ENCODE measurements at regions not wholly inside any gene's neighbourhood (a gene's known extent, or its start where the extent isn't known, plus 50 kb on each side); places are given as distances from the start of the nearest gene placed in this dataset.

DNA sequence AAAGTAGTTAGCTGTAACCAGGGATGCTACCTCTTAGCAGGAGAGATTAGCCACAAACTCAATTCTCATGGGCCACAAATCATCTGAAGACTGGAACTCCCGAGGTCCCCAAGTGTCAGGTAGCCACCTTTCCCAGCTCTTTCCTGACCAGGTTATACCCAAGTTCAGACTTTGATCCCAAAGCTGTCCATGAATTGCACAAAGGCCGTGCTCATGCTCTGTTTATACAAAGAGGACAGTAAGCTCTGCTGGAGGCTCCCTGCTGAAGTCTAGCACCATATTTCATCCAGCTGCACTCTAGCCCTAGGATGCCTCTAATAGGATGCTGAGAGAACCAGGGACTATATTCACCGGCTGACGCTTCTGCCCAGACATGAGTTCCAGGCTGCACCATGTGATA, 271.0 kb upstream of the ADAMTSL1 start:
- in situ Hi-C loops (cut with HindIII; ENCODE audit: low sequenced_read_pairs): no loop called here

DNA sequence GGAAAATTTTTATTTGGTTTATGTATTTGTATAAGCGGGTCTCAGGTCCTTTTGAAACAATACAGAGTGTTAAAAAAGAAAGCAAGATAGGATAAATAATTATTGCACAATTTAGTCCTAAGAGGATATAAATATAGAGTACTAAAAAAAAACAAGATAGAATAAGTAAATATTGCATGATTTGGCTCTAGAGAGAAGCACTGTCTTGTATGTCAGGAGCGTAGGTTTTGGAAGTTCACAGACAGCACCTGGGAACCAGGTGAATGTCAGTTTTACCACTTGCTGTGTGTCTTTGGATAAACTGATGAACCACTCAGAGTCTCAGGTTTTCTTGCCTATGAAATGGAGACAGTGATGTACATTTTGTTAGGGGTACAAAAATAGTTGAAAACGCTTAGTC, 266.2 kb upstream of the ADAMTSL1 start:
- in situ Hi-C loops (cut with HindIII; ENCODE audit: low sequenced_read_pairs): no loop called here

DNA sequence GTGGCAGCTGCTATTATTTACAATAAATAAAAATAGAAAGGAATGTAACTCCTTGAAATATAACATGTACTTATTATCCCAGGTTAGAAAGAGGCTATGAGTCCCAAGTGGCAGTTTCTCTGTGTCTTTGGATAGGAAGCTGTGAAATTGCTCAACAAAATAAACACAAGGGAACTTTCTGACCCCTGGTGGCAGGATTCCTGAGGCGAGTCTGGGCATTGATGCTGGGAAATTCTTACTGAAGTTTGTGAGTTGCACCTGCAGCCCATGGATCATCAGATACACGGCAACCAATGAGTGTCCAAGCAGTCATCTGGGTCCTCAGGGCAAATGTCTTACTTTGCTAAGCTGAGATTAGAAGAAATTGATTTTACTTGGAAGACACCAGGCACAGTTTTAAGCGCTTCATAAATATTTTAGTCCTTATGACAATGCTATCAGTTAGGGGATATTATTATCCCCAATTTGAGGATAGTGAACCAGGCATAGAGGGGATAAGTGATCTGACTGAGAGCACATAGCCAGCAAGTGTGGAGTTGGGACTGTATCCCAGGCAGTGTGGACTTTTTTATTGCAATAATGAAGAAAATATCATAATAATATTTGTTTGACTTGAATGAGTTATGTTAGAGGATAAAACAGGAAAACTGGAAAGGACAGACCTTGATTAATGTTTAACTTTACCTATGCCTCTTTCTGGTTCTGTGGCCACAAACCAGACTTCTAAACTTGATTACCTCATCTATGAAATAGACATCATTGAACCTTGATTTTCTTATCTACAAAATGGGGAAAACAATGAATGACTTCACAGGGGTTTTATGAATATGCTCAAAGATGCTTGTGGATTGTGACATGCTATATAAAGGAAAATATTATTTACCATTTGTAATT, 265.5 kb upstream of the ADAMTSL1 start:
- in situ Hi-C loops (cut with HindIII; ENCODE audit: low sequenced_read_pairs): no loop called here

DNA sequence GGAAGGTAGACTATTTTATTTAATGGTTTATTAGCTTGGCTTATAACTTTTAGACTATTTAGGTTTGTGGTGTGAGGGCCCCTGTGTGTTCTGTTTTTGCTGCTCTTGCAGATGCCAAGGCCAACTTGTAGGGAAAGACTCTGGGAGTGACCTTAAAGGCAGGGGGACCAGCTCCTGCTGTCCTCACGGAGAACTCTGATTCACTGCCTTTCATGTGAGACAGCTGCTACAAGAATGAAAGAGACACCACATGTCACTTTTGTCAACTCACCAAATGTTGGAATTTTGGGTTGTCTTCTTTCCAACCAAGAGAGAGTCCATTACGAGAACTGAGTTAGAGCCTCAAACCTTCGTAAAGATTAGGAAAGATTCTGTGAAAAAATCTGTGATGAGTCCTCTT, 258.3 kb upstream of the ADAMTSL1 start:
- in situ Hi-C loops (cut with HindIII; ENCODE audit: low sequenced_read_pairs): no loop called here

DNA sequence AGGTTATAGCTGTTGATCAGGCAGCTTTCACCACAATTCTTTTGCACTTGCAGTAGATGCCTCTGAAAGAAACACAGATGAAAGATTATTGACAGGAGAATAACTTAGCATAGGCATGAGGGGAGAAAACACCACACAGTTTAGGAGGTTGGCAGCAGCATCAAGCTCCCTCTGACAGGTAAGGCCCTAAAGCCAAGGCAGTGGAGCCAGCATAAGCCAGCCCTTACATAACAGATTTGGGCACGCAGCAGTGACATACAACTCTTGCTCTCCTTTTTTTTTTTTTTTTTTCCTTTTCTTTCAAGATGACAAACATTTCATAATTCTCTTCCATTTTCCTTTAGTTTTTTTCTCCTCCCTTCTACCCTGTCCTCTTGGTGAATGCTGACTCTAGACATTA, 257.6 kb upstream of the ADAMTSL1 start:
- in situ Hi-C loops (cut with HindIII; ENCODE audit: low sequenced_read_pairs): no loop called here

DNA sequence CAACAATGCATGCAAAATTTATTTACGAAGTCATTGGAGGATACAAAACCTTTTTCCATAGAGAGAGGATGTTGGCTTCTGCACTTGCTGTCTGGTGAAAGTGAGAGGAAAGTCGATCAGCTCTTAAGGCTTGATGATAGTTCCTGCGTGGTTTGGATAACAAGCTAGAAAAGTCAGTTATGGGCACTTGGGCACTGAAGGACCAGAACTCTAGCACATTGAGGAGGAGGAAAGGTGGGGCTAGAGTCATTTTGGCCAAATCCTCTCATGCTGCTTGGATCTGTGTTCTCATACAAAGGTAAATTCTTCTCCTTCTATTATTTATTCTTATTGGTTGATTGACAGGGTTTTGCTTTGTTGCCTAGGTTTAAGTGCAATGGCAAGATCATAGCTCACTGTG, 245.9 kb upstream of the ADAMTSL1 start:
- in situ Hi-C loops (cut with HindIII; ENCODE audit: low sequenced_read_pairs): no loop called here

DNA sequence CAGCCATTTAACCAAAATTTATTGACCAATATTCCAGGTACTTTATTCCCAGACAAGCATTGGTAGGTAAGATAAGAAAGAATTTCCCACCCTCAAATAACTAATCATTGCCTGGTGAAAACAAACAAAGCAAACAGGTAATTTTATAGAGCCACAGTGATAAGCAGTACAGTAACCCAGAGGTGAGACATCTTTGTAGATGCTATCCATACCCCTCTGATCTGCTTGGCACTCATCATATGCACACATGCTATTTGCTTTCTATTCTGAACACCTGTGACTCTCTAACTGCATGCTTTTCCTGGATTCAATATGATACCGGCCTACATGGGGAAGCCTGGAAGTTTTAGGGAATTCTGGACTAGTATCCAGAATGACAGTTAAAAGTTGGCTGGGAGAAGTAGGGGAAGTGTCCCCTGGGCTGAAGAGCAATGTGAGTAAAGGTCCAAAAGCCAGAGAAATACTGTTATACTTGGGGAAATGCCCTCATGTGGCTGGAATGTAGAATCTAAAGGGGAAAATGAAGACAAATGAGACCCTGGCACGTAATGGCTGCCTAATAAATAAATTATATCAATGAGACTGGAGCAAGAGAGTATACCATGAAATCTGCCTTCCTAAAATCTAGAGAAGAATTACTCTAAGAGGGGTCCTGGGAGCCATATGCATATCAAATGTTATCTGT, 243.8 kb upstream of the ADAMTSL1 start:
- in situ Hi-C loops (cut with HindIII; ENCODE audit: low sequenced_read_pairs): no loop called here

DNA sequence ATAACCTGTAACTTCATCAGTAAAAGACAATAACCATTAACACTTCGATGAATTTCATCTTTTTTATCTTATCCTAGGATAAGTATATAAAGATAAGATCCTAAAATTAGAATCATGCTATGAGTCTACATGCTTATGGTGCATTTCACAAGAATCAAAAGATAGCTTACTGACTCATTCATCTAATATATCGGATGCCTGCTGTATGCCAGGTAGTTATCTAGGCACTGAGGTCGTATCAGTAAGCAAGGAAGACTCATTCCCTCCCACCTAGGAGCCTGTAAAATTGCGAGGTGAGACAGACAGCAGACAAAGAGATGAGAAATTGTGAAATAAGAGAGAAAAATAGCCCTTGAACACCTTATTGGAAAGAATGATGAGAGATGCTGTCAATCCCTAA, 240.6 kb upstream of the ADAMTSL1 start:
- in situ Hi-C loops (cut with HindIII; ENCODE audit: low sequenced_read_pairs): no loop called here

DNA sequence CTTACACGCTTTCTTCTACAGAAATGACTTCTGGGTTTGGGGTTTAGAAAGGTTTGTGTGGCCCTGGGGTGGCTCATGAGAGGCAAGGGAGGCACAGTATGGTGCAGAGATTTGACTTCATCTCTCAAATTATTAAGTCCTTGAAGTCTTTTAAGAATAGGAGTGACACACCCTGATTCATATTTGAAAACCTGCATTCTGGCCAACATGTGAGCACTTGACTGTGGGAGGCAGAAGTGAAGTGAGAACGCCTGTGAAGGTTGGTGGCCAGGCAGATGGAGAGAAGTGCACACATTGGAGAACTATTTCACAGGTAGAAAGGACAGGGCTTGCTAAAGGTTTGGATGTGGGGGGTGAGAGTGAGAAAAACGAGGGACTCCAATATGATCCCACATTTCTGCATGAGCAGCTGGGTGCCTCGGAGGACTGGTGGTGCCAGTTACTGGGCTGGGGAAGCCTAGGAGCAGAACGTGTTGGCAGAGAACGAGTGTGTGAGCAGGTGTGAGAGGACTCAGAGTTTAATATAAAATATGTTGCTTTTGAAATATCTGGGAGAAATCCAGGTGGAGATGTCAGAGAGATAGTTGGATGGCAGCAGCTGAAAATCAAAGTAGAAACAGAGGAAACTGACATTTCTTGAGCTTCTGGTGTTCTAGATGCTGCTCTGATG, 240.0 kb upstream of the ADAMTSL1 start:
- in situ Hi-C loops (cut with HindIII; ENCODE audit: low sequenced_read_pairs): no loop called here

DNA sequence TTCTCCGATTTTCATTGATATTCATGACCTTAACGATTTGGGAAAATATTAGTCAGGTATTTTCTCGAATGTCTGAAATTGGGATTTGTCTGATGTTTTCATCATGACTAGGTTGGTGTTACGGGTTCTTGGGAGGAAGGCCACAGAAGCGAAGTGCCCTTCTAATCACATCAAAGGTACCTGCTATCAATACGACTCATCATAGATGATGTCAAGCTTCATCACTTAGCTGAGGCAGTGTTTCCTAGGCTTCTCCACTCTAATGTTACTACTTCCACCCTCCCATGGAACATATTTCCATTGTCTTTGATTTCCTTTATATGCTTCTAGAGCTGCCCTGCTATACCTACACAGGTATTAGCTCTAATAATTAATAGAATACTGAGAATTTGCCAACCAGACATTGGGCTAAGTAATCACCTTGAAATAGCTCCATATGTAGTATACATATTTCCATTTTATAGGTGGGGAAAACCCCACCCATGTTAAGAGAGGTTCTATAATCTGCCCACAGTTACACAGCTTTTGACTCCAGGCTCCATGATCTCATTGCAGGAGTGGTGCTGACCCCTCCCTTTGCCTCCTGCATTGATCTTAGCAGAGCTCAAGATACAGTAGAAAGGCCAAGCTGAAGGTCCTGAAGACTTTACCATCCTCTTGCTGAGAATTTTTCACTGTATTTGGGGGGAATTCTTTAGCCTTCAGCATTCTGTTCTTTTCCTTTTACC, 238.6 kb upstream of the ADAMTSL1 start:
- in situ Hi-C loops (cut with HindIII; ENCODE audit: low sequenced_read_pairs): no loop called here

DNA sequence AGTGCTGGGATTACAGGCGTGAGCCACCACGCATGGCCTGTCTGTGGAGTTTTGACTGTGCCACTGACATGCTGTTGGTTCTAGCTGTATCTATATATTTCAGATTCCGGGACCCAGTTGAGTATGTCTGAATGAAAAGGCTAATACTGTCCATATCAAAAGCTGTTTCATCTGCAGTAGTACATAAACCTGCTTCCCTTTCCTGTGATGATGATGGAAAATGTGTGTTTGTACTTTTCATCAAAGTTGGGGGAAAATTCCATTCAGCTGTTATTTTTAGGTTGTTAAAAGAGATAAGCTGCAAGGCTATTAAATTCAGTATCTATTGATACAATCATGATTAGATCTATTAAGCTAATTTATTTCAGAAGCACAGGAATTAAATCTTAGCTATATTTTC, 237.6 kb upstream of the ADAMTSL1 start:
- in situ Hi-C loops (cut with HindIII; ENCODE audit: low sequenced_read_pairs): no loop called here

DNA sequence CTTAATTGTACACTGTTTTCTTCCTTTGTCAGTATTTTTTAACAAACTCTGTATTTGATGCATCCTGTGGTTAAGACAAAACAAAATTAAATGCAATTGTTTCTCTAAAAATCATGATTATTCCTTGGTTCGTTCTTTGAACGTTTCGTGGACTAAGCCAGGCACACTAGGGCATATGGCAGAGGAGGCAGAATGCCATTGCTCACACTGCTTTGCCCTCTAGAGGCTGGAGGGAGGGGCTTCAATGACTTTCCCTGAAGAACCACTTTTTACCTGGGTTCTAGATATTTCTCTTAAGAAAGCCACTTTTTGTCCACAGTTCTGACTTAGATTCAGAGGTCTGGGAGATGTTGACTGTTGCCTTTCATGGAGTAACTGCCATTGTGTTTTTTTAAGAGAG, 236.2 kb upstream of the ADAMTSL1 start:
- in situ Hi-C loops (cut with HindIII; ENCODE audit: low sequenced_read_pairs): no loop called here

DNA sequence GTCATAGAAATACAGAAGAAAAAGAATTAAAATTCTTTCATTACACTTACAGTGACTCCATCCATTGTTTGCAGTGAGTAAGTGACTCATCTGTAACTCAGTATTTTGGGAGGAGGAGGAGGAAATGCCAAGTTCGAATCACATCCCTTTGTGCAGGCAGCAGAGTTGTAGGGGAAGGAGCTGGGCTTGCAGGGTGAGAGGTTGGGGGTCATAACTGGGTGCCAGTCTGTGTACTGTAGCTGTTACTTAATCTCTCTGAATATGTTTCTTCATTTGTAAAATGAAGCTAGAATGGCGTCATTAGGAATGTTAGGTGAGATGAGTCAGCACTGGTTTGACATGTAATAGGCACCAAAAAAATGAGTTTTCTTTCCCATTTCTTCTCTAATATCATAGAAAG, 235.7 kb upstream of the ADAMTSL1 start:
- in situ Hi-C loops (cut with HindIII; ENCODE audit: low sequenced_read_pairs): no loop called here

DNA sequence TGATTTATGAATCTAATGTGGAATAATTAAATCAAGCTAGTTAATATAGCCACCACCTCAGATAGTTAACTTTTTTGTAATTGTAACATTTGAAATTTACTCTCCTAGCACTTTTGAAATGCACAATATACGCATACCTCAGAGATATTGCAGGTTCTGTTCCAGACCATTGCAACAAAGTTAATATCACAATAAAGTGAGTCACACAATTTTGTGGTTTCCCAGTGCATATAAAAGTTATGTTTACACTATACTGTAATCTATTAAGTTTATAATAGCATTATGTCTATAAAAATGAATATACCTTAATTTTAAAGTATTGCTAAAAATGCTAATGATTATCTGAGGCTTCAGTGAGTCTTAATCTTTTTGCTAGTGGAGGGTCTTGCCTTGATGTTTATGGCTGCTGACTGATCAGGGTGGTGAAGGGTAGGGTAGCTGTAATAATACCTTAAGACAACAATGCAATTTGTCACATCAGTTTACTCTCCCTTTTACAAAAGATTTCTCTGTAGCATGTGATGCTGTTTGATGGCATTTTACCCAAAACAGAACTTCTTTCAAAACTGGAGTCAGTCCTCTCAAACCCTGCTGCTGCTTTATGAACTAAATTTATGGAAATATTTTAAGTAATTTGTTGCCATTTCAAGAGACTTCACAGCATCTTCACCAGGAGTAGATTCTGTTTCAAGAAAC, 235.1 kb upstream of the ADAMTSL1 start:
- in situ Hi-C loops (cut with HindIII; ENCODE audit: low sequenced_read_pairs): no loop called here

DNA sequence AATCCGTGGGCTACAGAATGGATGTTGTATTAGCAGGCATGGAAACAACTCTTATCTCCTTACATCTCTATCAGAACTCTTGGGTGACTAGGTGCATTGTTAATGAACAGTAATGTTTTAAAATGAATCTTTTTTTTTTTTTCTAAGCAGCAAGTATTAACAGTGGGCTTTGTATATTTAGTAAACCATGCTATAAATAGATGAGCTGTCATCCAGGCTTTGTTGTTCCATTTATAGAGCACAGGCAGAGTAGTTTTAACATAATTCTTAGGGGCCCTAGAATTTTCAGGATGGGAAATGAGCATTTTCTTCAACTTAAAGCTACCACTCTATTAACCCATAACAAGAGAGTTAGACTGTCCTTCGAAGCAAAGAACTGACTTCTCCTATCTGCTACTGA, 233.7 kb upstream of the ADAMTSL1 start:
- in situ Hi-C loops (cut with HindIII; ENCODE audit: low sequenced_read_pairs): no loop called here

DNA sequence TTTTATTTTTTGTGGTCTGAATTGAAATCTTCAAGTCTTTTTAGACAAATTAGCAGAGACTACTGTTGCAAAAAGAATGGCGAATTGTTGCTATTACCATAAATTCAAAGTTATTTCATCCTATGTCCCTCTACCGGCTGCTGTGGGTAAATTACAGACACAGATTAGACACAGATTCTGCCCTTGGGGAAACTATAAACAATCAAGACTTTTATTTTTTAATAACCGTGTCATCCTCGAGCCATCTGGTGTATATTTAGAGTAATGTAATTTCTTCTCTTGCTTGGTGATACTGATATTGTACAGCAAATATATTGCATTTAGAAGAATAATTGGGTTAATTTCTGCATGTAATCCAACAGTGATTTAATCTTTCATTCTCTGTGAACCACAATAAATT, 228.0 kb upstream of the ADAMTSL1 start:
- in situ Hi-C loops (cut with HindIII; ENCODE audit: low sequenced_read_pairs): no loop called here

DNA sequence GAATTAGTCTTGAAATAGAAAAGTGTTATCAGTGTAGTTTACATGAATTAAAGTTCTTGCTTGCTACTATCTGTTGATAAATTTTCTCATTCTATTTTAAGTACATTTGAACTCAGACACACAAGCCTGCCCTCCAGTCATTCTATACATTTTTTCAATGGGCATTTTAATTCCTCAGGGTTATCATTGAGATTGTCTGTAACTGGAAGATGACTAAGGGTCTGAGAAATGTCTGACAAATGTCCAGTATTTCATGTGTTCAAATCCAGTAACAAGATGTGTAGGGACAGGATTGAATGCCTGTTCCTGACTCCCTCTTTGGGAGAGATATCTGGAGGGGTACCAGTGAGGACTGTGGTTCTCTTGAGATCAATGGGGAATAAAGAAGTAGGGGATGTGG, 223.9 kb upstream of the ADAMTSL1 start:
- in situ Hi-C loops (cut with HindIII; ENCODE audit: low sequenced_read_pairs): no loop called here

DNA sequence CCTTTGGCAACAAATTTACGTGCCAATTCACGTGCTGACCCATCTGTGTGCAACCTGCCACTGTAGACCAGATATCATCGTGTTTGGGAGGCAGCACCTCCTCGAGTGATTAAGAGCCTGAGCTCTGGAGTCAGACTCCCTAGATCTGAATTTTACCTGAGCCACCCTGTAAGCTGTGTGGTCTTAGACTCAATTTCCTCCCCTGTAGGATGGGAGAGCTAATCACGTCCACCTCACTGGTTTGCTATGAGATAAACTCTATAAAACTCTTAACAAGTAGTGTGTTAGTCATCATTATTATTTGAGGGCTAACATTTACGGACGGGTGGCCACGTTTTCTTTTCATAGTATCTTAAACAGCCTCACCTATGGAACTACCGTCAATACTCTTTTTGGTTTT, 220.0 kb upstream of the ADAMTSL1 start:
- in situ Hi-C loops (cut with HindIII; ENCODE audit: low sequenced_read_pairs): no loop called here

DNA sequence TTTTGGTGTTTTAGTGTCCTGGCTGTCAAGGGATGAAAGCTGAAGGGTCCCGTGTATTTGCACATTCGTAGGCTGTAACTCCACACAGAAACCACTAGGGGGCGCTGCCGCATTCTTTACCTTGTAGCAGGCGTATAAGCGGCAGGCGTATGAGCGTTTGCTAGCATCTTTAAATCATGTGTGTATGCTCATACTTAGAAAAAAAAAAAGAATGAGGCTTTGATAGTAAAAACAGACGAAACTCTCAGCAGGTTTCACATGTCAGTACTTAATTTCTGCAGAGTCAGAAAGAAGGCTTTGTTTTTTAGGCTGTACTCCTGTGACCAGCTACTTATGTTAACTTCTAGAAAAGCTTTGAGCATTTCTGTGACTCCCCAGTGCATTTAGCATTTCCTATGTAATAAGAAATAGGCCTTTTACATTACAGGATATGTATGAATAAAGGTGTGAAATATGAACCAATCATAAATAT, 218.8 kb upstream of the ADAMTSL1 start:
- in situ Hi-C loops (cut with HindIII; ENCODE audit: low sequenced_read_pairs): loop anchor here (5.0 kb wide), 1 partner anchor 777 kb away; the partner anchor contains the start of gene SAXO1

DNA sequence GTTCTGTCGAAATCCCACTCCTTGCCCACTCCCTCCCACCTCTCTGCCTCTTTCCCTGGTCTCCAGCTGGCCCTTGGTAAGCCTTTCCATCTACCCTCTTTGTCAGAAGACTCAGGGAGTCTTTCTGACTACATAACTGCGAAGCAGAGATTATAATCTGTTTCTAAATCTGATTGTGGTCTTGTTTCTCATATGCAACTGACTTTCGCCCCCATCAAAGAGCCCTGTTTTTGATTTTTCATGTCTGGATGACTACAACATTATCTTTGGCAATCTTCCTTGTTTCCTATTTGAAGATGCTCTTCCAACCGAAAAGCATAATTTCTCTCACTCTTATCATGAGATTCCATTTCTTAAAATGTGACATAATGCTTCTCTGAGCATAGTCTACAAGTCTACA, 218.2 kb upstream of the ADAMTSL1 start:
- in situ Hi-C loops (cut with HindIII; ENCODE audit: low sequenced_read_pairs): loop anchor here (5.0 kb wide), 1 partner anchor 777 kb away; the partner anchor contains the start of gene SAXO1
